Right ventricle myocardium inferior (tissue), 1 donor: ENCODE measurements at regions not wholly inside any gene's neighbourhood (a gene's known extent, or its start where the extent isn't known, plus 50 kb on each side); places are given as distances from the start of the nearest gene placed in this dataset.

Experiments
- ATAC-seq: fragments of 200-7000 bp; cut with Tn5 transposase; one replicate; pipeline ENCODE4 v1.9.1; 2020; ENCODE audit warnings: mild to moderate bottlenecking, moderate library complexity
- DNase-seq: peaks from one replicate; pipeline ENCODE4 v3.0.0; 2021; ENCODE audit errors: missing footprints
- intact Hi-C: fragments of 100-400 bp; cut with DNase I; formaldehyde crosslinking; loops from one replicate; pipeline ENCODE4 v1.11.0; 2022
- donor health status: DM: no; HTN: yes; CAD: no; lungs with severe emphysema.

DNA sequence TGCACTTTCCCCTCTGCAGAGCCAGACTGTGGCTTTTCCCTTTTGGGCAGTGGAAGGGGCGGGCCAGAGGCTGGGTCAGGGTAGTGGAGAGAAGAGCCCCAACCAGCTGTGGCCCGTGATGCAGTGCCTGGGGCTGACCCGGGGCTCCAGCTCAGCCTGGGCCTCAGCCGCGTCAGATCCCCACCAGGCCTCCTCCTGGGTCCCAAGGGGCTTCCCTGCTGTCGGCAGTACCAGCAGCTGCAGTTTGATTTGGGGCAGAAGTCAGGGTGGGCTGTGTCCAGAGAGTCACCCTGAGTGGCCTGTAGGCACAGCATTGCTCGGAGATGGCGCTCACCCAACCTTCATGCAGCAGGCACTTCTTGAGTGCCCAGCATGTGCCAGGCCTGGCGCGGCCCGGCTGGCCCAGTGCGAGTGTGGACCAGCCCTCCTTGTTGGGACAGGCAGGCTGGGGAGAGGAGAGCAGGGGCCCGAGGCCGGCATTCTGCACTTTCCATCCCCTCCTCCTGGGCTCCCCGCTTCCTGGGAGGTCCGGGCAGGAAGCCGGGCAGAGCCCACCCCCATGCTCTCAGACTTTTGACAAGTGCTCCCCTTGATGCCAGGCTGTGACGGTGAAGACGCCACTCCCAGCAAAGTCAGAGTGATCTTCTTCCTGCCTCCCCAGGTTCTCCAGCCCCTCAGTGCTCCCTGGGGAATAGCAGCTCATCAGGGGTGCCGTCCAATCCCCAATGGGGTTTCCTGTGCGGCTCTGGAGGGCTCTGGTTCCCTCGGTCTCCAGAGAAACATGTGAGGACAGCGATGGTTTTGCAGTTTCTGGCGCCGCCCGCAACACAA is 88.3 kb upstream of the COL5A1 start:
- ATAC-seq (no peak), DNase-seq (no peak)
- intact Hi-C loops: no loop called here

DNA sequence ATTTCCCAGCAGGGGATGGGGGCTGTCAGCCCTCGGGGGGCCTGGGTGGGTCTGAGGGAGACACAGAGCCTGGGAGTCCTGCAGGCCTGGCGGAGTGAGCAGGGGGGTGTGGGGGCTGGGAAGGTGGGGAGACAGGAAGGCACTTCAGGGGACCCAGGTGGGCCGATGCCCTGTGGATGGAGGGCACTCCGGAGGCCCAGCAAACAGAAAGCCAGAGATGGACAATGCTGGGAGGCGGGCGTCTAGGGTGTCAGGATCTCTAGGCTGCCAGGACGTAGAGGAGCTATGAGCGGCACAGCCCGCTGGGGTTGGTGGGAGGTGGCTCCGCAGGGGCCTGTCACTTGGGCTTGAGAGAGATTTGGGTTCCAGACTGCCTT is 87.6 kb upstream of the COL5A1 start:
- intact Hi-C loops: no loop called here
- ATAC-seq: no peak
- no peak for DNase-seq

DNA sequence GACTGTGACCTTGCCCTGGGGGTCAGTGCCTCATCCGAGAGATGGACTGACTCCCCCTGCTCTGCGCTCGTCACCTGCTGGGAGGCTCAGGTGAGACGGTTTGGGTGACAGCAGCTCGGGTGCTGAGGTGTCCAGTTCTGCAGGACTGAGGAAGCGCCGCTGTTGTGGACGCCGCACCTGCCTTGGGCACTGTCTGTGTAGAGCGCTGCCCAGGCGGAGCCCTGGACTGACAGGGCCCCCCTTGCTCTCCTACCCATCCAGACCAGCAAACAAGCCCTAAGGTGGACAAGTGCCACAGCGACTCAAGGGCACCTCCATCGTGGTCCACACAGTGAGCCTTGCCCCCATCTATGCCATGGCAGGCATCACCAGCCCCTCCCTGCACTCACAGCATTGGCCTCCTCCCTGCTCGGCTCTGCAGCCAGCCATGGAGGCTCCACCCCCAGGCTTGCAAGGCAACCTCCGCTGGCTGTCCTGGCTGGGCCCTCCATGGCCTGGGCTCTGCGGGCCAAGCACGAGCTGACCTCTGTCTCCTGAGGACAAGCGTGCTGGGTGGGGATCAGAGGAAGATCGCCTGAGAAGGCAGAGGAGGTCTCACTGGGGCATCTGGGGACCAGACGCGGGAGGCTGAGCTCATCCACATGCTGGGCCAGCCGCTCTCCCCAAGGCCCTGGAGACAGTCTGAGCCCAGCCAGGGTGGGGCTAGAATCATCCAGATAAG is 87.1 kb upstream of the COL5A1 start:
- peak; percentile 56 for ATAC-seq
- DNase-seq: no peak
- intact Hi-C loops: no loop called here

DNA sequence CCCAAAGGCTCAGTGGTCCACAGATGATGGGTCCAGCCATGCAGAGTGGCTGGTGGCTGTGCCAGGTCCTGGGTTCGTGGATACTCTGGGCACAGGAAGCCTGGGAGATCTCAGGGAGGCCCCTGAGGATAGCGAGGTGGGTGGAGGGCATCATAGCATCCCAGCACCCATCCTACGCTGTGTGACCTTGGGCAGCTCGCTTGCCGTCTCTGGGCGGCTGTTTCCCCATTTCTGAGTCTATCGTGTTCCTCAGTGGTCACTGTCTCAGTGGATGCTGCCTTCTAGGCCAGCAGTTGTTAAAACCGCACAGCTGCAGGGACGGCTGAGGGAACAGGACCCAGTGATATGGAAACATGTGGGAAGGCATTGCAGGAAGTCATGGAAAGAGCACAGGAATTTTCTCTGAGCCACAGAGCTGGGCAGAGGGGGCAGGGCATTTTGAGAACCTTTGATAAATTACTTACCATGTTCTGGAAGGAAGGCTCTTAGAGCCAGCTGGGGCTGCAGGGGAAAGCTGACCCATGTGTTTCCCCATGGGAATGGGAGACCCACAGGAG is 86.4 kb upstream of the COL5A1 start:
- intact Hi-C loops: no loop called here

DNA sequence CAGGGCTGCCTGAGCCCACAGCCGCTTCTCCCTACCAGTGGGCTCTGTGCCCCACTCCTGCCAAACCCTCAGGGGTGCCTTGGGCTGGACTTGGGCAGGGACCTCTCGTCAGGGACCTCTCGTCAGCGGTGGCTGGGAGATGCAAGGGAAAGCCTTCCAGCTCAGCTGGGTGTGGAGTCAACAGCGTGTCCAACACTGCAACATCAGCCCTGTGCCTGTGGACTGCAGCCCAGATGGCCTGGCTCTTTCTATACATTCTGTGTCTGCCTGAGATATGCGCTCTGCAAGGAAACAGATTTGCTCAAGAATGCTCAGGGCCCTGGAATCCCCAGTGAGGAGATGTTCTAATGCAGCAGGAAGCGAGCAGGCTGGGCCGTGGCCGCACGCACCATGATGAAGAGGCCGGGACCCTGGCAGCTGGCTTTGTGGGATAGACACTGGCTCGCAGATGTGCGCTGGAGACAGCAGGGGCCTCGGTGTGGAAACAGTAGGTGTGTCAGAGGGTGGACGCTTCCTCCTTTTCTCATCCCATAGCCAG is 85.0 kb upstream of the COL5A1 start:
- intact Hi-C loops: no loop called here
- peak; percentile 47 for ATAC-seq
- no peak for DNase-seq

More for the DNA sequence above, 86.4 kb upstream of the COL5A1 start:
- DNase-seq: no peak
- ATAC-seq: peak; percentile 47

DNA sequence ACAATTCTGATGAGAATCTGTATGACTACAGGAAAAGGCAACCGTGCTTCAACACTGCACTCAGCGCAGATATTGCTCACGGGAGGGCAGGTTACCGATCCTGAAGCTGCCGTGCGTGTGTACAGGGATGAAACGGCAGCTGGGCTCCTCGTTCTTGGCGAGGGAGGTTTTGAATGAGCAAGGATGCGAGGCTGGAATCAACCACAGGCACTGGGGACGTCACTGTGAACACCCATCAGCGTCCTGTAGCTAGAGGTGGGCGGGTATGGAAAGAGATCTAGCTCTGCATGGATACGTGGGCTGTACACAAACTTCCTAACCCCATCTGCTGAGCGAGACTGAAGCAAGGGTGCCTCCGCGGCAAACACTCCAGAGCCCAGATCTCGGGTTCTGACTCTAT is 84.3 kb upstream of the COL5A1 start:
- intact Hi-C loops: no loop called here
- ATAC-seq: no peak

DNA sequence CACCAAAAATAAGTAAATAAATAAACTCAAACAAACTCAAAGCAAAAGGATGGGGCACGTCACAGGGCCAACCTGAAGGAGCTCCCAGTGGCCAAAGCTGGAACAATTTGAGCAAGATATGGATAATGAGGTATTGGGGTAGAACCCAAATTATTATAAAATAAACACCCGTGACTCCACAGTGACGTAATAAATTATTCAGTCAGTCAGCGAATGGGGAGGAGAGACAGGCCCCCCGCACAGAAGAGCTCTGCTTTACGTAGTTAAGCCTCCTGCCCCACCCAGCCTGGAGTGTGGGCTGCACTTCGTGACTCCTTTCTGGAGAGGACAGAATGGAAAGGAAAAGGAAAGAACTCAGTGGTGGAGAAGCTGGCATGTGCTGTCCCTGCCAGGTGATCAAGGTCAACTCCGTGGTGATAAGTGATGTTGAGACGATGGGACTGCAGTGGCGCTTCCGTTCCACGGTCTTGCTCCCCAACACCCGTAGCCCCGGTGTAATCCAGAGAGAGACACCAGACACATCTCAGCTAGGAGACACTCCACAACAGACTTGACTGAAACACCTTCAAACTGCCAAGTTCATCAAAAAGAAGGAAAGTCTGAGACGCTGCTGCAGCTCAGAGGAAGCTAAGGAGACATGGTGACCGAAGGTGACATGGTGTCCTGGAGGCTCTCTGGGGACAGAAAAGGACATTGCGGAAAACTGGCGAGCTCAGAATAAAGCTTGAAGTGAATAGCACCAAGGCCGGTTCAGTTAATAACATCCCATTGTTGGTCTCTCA is 83.3 kb upstream of the COL5A1 start:
- DNase-seq (no peak), ATAC-seq (no peak)
- intact Hi-C loops: no loop called here

More for the DNA sequence above, 84.3 kb upstream of the COL5A1 start:
- DNase-seq: no peak

DNA sequence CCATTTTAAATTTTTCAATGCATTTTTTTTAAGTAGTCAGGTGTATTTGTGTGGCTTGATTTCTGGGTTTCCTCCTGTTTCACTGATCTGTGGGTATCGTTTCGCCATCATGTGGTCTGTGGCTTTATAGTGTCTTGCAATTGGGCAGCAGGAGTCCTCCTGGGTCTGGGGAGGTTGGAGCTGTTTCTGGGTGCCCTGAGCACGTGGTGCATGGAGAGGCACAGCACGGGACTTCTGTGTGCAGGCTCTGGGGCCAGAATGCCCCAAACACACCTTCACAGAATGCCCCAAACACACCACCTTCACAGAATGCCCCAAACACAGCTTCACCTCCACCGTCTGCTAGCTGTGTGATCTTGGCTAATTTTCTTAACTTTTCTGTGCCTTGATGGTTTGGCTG is 82.6 kb upstream of the COL5A1 start:
- ATAC-seq (no peak), DNase-seq (no peak)
- intact Hi-C loops: no loop called here

DNA sequence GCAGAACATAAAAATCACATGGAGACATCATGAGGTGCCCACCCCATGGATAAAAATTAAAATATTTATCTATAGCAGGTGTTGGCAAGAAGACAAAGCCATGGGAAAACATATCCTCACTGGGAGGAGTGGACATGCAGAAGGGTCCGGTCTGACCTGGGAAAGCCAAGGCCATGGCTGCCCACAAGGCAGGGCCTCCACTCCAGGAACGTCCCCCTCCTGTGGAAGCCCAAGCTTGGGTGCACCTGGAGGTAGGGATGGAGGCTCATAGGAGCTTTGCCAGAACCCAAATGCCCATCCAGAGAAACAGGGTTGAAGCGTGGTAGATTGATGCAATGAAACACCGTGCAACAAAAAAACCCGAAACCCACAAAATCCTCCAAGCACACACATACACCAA is 81.4 kb upstream of the COL5A1 start:
- no peak for ATAC-seq
- intact Hi-C loops: no loop called here
- no peak for DNase-seq

DNA sequence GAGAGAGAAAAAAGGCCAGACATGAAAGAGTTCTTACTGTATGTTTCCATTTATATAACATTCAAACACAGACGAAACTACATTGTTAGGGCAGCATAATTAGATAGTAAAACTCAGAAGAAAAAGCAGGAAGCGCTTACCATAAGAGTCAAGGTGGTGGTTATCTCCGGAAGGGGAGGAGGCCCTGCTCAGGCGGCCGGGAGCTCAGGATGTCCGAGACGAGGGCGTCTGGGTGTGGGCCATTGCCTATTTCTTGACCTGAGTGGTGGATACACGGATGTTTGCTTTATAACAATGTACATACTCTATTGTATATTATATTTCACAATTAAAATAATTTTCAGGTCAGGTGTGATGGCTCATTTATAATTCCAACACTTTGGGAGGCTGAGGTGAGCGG is 80.9 kb upstream of the COL5A1 start:
- ATAC-seq (no peak), DNase-seq (no peak)
- intact Hi-C loops: no loop called here

DNA sequence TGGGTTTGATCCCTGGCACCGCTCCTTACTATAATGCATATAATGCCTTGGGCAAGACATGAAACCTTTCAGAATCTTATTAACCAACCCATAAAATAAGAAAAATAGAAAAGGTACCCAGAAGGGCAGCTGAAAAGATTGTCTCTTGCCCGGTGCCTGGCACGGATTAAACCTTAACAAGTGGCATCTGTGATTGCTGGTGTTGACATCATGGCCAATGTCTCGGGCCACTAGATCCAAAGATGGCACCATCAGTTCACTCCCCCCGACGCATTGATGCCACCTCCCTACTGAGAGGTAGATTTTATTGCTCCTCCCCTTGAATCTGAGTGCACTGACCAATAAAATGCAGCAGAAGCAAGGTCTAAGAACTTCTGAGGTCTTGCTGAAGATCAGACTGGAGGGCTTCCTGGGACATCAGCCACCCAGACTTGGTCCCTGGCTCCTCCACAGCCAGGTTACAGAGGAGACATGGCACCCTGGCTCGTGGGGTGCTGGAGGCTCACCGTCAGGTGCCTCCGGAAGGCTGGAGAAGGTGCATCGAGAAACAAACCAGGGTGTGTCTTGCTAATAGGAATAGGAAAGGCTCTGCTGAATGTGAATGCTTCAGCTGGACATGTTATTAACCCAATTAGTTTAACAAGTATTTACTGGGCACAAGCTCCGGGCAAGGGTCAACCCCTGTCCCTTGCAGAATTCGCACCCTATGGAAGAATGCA is 80.0 kb upstream of the COL5A1 start:
- intact Hi-C loops: no loop called here
- no peak for ATAC-seq
- no peak for DNase-seq

DNA sequence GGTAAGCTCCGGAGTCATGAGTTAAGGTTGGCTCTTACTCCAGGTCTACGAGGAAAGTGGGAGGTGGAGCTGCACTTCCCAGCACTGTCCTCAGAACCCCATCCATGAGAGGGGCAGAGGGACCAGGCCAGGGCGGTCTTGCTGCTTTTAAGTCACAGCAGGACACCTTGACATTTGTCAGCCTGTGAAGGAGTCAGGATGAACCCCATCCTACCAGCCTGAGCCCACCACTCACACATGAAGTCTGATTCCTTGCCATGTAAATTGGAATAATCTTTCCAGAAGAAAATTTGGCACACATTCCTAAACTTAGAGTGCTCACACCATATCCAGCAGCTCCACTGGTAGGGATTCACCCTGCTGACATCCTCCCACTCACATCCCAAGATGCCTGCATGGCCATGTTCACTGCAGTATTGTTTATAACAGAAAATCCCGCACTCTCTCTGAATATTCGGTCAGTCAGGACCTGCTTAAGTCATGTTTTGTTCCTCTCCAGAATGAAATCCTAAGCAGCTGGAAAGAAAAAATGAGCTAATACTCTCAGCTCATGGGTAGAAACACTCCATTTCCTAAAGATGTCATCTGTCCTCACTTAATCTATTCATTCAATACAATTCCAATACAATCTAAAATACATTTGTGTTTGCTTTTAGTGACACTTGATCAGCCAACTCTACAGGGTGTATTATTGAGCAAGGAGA is 79.3 kb upstream of the COL5A1 start:
- DNase-seq (no peak), ATAC-seq (no peak)
- intact Hi-C loops: no loop called here

DNA sequence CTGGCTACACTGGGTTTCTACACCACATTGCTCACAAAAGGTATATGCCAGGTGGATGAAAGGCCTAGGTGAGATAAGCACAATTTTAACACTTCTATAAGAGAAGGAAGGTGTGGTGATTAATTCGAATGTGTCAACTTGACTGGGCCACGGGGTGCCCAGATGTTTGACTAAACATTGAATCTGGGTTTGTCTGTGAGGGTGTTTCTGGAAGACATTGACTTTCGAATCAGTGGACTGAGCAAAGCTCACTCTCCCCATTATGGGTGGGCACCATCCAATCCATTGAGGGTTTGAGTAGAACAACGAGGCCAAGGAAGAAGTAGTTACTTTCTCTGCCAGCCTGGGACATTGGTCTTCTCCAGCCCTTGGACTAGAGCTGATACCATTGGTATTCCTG is 78.2 kb upstream of the COL5A1 start:
- intact Hi-C loops: no loop called here
- ATAC-seq (no peak), DNase-seq (no peak)

DNA sequence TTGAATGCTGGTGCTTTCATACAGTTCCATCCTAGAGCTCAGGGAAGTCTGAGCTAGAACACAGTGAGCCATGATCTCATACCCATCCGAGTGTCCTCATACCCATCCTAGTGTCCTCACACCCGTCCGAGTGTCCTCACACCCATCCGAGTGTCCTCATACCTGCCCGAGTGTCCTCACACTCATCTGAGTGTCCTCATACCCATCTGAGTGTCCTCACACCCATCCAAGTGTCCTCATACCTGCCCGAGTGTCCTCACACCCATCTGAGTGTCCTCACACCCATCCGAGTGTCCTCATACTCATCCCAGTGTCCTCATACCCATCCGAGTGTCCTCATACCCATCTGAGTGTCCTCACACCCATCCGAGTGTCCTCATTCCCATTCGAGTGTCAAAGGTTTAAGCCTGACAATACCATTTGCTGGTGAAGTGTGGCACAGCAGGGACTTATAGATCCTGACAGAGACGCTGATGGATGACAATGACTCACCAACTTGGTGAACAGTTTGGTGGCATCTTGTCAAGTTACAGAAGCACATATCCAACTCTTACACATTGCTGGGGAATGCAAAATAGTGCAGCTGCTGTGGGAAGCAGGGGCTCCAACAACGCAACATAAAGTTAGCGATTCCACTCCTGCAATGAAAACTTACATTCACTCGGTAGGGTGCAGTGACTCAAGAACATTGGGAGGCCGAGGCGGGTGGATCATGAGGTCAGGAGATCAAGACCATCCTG is 77.0 kb upstream of the COL5A1 start:
- DNase-seq: no peak
- ATAC-seq: no peak

DNA sequence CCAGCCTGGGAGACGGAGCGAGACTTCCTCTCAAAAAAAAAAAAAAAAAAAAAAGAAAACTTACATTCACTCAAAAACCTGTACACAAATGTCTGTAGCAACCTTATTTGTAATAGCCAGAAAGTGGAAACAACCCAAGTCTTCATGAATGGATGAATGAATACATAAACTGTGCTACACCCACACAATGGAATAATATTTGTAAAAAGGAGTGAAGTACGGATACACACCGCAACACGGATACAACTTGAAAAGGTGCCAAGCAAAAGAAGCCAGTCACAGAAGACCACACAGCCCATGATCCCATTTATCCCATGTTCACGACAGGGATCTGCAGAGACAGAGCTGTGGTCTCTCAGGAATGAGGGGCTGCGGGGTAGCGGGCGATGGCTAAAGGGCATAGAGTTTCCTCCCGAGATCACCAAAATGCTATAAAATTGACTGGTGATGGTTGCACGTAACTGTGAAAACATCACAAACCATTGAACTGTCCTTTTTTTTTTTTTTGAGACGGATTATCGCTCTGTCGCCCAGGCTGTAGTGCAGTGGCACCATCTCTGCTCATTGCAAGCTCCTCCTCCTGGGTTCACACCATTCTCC is 76.2 kb upstream of the COL5A1 start:
- ATAC-seq: no peak
- intact Hi-C loops: no loop called here
- no peak for DNase-seq

More for the DNA sequence above, 77.0 kb upstream of the COL5A1 start:
- intact Hi-C loops: no loop called here

DNA sequence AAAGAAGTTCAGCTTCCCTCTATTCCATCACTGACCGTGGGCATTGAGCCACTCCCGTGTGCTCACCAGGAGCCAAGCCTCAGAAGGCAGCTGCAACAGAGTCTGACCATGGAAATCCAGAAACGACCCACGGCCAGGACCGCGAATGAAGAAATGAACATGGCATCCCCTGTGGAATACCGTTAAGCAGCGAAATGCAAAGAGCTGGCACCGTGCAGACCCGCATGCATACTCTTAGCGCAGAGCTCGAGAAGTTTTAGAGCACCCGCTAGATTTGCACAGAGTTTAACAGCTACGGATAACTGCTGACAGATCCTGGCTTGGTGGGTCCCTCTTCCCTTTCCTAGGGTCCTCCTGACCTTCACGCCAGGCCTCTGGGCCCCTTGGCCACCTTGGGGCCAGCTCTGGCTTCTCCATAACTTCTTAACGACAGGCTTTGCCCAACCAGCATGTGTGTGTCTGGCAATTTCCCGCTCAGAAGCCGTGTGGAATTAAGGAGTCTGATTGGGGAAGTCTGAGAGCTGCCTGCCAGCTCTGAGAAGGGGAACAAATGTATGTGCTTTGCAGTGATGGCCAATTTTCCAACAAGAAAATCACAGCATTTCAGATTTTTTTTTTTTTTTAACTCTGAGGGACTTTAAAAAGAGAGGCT is 75.3 kb upstream of the COL5A1 start:
- intact Hi-C loops: no loop called here
- DNase-seq: no peak

More for the DNA sequence above, 75.3 kb upstream of the COL5A1 start:
- no peak for ATAC-seq
